Panc1 (cell line): ENCODE measurements at regions not wholly inside any gene's neighbourhood (a gene's known extent, or its start where the extent isn't known, plus 50 kb on each side); places are given as distances from the start of the nearest gene placed in this dataset.
A peak's percentile ranks its signal among the peaks of the same experiment; 100 is the strongest.

Experiments used
- ATAC-seq: fragments of 200-7000 bp; cut with Tn5 transposase; 2 replicates; pipeline ENCODE4 v1.9.1; 2020; ENCODE audit warnings: mild to moderate bottlenecking, moderate library complexity
- BruUV-seq: library from RNA; stranded (reverse); fragments of 400-500 nt; replicated peaks from 2 replicates; lab custom pipeline; 2021; lab: Mats Ljungman, UMichigan
- CTCF ChIA-PET: fragments of 300-600 bp; sonication (Branson Sonifier 250); formaldehyde crosslinking; loops from one replicate; lab custom pipeline; 2022; ENCODE audit warnings: antibody characterized with exemption; lab: Charles Lee
- POLR2A ChIA-PET: fragments of 300-600 bp; sonication (Branson Sonifier 250); formaldehyde crosslinking; loops from one replicate; lab custom pipeline; 2022; ENCODE audit warnings: antibody characterized with exemption; lab: Charles Lee
- DNase-seq: peaks from one replicate; pipeline ENCODE4 v3.0.0-alpha.2; 2010; ENCODE audit warnings: low read depth, low spot score
- H3K27ac ChIP-seq: 2 replicates; pipeline ENCODE4 v1.5.1; 2011; ENCODE audit warnings: mild to moderate bottlenecking, low read length, inconsistent platforms
- H3K27me3 ChIP-seq: fragments of 200-500 bp; sonication (Bioruptor generic); 2 replicates; pipeline ENCODE4 v1.6.0; 2014; ENCODE audit warnings: low read length, inconsistent platforms; ENCODE audit not compliant: control insufficient read depth, insufficient read depth
- H3K36me3 ChIP-seq: fragments of 200-500 bp; sonication (Bioruptor generic); 2 replicates; pipeline ENCODE4 v1.5.1; 2014; ENCODE audit warnings: inconsistent platforms, mild to moderate bottlenecking, low read length, moderate library complexity; ENCODE audit not compliant: control insufficient read depth, insufficient read depth
- H3K4me1 ChIP-seq: 2 replicates; pipeline ENCODE4 v1.5.1; 2011; ENCODE audit warnings: inconsistent platforms, mild to moderate bottlenecking, low read length, moderate library complexity; ENCODE audit not compliant: control insufficient read depth, insufficient read depth
- H3K4me3 ChIP-seq, 2 experiments: 2 replicates each; pipeline ENCODE4 v1.5.1; 2011 to 2012; ENCODE audit warnings: low read depth in 2 of 2, low read length in 2 of 2, mild to moderate bottlenecking in 2 of 2, inconsistent platforms in 1 of 2, moderate library complexity in 1 of 2
- H3K9me3 ChIP-seq: fragments of 200-500 bp; sonication (Bioruptor generic); 2 replicates; pipeline ENCODE4 v1.5.1; 2014; ENCODE audit warnings: low read depth, mild to moderate bottlenecking, inconsistent platforms, low read length, moderate library complexity; ENCODE audit not compliant: control insufficient read depth, insufficient read depth
- CTCF ChIP-seq: fragments of 450-650 bp; IDR thresholded peaks from 2 replicates; pipeline ENCODE4 v1.5.1; 2017; ENCODE audit warnings: mild to moderate bottlenecking
- POLR2AphosphoS5 ChIP-seq: IDR thresholded peaks from 2 replicates; pipeline ENCODE4 v1.6.1; 2012; ENCODE audit warnings: mild to moderate bottlenecking, low read depth, low read length, moderate library complexity
- SIN3A ChIP-seq: IDR thresholded peaks from 2 replicates; pipeline ENCODE4 v1.6.1; 2012; ENCODE audit warnings: low read depth, mild to moderate bottlenecking, low read length, moderate library complexity, borderline replicate concordance; ENCODE audit not compliant: insufficient read depth
- TCF7L2 ChIP-seq: IDR thresholded peaks from 2 replicates; pipeline ENCODE4 v1.6.1; 2011; ENCODE audit warnings: mild to moderate bottlenecking, low read depth, low read length, inconsistent platforms
- in situ Hi-C: cut with HindIII; loops from 2 replicates; pipeline ENCODE4 v1.10.0; 2016; ENCODE audit warnings: low sequenced_read_pairs, low pct_unique_long_range_greater_than_20kb
- intact Hi-C: fragments of 100-400 bp; cut with micrococcal nuclease; formaldehyde crosslinking; loops from one replicate; pipeline ENCODE4 v1.10.0; 2022; ENCODE audit not compliant: unreplicated experiment
- TF ChIP-seq, protein P1 (sequence below), 2 experiments: IDR thresholded peaks; 2 replicates each; pipeline ENCODE4 v1.6.1; 2011 to 2012; ENCODE audit warnings: low read depth in 2 of 2, control low read depth in 1 of 2, low read length in 1 of 2, mild to moderate bottlenecking in 1 of 2, moderate library complexity in 1 of 2; ENCODE audit not compliant: insufficient read depth in 1 of 2

- ChIA-PET CTCF (no interaction called here), POLR2A (interaction anchor here (0.7 kb wide), 1 partner anchor 407 kb away, joined by 3 read pairs; no protein-coding TSS in a partner anchor)
- Histone ChIP-seq H3K36me3 (no peaks in the 10 kb centered on the region), H3K4me3 (no peak overlapping the region; a peak in 1 of 4 replicates), H3K27me3 (no peaks in the 10 kb centered on the region), H3K4me1 (no peaks in the 10 kb centered on the region), H3K9me3 (no peaks in the 10 kb centered on the region), H3K27ac (no peak overlapping the region)
- no TSS peak for BruUV-seq
- in situ Hi-C loops, result no loop called here
- DNase-seq (peak; percentile 12), ATAC-seq (no peak)
- intact Hi-C loops, result no loop called here
- TF ChIP-seq, protein P1, sequence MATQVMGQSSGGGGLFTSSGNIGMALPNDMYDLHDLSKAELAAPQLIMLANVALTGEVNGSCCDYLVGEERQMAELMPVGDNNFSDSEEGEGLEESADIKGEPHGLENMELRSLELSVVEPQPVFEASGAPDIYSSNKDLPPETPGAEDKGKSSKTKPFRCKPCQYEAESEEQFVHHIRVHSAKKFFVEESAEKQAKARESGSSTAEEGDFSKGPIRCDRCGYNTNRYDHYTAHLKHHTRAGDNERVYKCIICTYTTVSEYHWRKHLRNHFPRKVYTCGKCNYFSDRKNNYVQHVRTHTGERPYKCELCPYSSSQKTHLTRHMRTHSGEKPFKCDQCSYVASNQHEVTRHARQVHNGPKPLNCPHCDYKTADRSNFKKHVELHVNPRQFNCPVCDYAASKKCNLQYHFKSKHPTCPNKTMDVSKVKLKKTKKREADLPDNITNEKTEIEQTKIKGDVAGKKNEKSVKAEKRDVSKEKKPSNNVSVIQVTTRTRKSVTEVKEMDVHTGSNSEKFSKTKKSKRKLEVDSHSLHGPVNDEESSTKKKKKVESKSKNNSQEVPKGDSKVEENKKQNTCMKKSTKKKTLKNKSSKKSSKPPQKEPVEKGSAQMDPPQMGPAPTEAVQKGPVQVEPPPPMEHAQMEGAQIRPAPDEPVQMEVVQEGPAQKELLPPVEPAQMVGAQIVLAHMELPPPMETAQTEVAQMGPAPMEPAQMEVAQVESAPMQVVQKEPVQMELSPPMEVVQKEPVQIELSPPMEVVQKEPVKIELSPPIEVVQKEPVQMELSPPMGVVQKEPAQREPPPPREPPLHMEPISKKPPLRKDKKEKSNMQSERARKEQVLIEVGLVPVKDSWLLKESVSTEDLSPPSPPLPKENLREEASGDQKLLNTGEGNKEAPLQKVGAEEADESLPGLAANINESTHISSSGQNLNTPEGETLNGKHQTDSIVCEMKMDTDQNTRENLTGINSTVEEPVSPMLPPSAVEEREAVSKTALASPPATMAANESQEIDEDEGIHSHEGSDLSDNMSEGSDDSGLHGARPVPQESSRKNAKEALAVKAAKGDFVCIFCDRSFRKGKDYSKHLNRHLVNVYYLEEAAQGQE (IDR thresholded peaks at IDR 0.05; ENCODE audit: insufficient read depth in 1 of 2, low read depth in 2 of 2, low read length in 1 of 2), result no peak
- no peak for TF ChIP-seq SIN3A
- no peak for TF ChIP-seq TCF7L2
- TF ChIP-seq POLR2AphosphoS5, result no peak
Measured at GRCh38 chr18:38940863-38941531, 1375.4 kb upstream of the CELF4 start.

DNA sequence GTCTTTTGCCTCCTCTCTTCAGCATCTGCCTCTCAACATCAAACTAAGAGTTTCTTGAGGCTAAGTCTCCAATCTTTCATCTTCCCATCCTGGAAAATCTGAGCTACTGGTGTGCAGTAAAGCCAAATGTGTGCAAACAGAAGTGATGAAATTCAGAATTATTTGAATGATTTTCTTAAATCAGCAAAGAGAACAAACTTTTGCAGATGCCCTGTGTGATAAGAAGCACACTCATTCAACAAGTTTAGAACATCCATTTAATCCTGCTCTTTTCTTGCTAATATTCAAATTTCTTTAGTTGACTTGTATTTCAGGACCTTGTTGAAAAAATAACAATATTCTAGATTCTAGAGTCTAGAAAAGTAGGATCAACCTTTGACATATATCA is 1374.9 kb upstream of the CELF4 start:
- Histone ChIP-seq H3K27me3 (no peaks in the 10 kb centered on the region), H3K4me1 (no peaks in the 10 kb centered on the region), H3K4me3 (no peak overlapping the region), H3K27ac (no peak overlapping the region), H3K36me3 (no peaks in the 10 kb centered on the region), H3K9me3 (no peaks in the 10 kb centered on the region)
- POLR2A ChIA-PET, result interaction anchor here (0.7 kb wide), 1 partner anchor 407 kb away, joined by 3 read pairs; no protein-coding TSS in a partner anchor
- TF ChIP-seq CTCF, result no peak
- intact Hi-C loops, result no loop called here
- in situ Hi-C loops, result no loop called here
- DNase-seq (no peak), ATAC-seq (no peak)
- no TSS peak for BruUV-seq
- CTCF ChIA-PET, result no interaction called here

DNA sequence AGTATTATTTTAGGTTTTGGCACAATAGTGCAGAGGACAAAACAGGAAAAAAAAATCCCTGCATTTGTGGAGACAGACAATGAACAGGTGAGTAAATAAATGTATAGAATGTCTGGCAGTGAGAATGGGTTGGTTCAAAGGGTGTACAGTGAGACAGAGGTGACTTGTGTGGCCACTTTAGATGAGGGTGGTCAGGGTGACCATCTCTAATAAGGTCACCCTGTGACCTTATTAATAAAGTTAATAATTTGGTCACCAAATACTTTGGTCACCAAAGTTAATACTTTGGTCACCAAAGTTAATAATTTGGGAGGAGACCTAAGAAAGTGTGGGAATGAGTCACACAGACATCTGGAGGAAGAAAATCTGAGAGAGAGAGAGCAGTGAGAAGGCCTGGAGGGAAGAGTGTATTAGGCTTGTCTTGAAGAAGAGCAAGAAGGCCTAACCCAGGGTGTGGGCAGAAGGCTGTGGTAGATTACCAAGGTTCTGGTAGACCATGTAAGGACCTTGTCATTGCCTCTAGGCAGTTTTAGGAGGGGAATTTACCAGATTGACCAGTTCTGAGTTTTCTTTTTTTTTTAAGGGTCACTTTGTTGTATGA is 1368.4 kb upstream of the CELF4 start:
- POLR2A ChIA-PET, result no interaction called here
- no peak for ATAC-seq

More for the DNA sequence above, 1368.4 kb upstream of the CELF4 start:
- Histone ChIP-seq H3K9me3 (no peaks in the 10 kb centered on the region), H3K27ac (no peak overlapping the region), H3K36me3 (no peaks in the 10 kb centered on the region), H3K27me3 (no peaks in the 10 kb centered on the region), H3K4me3 (no peak overlapping the region), H3K4me1 (no peaks in the 10 kb centered on the region)
- no peak for TF ChIP-seq TCF7L2
- TF ChIP-seq SIN3A, result no peak
- no peak for TF ChIP-seq CTCF
- TF ChIP-seq, protein P1 (IDR thresholded peaks at IDR 0.05; ENCODE audit: insufficient read depth in 1 of 2, low read depth in 2 of 2, low read length in 1 of 2), result no peak
- no peak for TF ChIP-seq POLR2AphosphoS5
- no peak for DNase-seq
- BruUV-seq, result no TSS peak
- in situ Hi-C loops, result no loop called here
- intact Hi-C loops, result no loop called here
- CTCF ChIA-PET, result no interaction called here
